ENCODE measurements at regions not wholly inside any gene's neighbourhood (a gene's known extent, or its start where the extent isn't known, plus 50 kb on each side); places are given as distances from the start of the nearest gene placed in this dataset.

- TF ChIP-seq CTCF (IDR thresholded peaks at IDR 0.05; ENCODE audit: insufficient read depth, low read length) = no peak
- no peak for TF ChIP-seq POLR2AphosphoS5 (IDR thresholded peaks at IDR 0.05; ENCODE audit: low read depth)
- no peak for TF ChIP-seq REST (IDR thresholded peaks at IDR 0.05; ENCODE audit: insufficient replicate concordance, low read depth)
- no peak for TF ChIP-seq GABPA (IDR thresholded peaks at IDR 0.05; ENCODE audit: low read depth)
- no peak for TF ChIP-seq SPI1 (IDR thresholded peaks at IDR 0.05; ENCODE audit: borderline replicate concordance, low read depth)
Measured at GRCh38 chr20:57890202-57890800, 180.5 kb upstream of the PMEPA1 start.
